Stimulated activated memory B cell treated with anti-CD40 and anti-IgM and Interleukin-4, amounts not matched to agents 10 μg/mL and 1 μg/mL and 100 μg/mL, for 72 hours (primary cell): ENCODE measurements at regions not wholly inside any gene's neighbourhood (a gene's known extent, or its start where the extent isn't known, plus 50 kb on each side); places are given as distances from the start of the nearest gene placed in this dataset.

Source experiments
- ATAC-seq: fragments of 150-1000 bp; cut with Tn5 transposase; 2 replicates; pipeline ENCODE4 v1.10.0; 2021
- H3K27ac Mint-ChIP-seq: one replicate; pipeline ENCODE4 v1.8.0; 2022; ENCODE audit warnings: mild to moderate bottlenecking, mixed read lengths
- H3K27me3 Mint-ChIP-seq: one replicate; pipeline ENCODE4 v1.8.0; 2022; ENCODE audit warnings: mixed read lengths
- H3K36me3 Mint-ChIP-seq: one replicate; pipeline ENCODE4 v1.8.0; 2022; ENCODE audit warnings: mixed read lengths
- H3K4me1 Mint-ChIP-seq: one replicate; pipeline ENCODE4 v1.8.0; 2022; ENCODE audit warnings: mixed read lengths
- H3K4me3 Mint-ChIP-seq: one replicate; pipeline ENCODE4 v1.8.0; 2022; ENCODE audit warnings: mild to moderate bottlenecking, moderate library complexity, mixed read lengths
- H3K9me3 Mint-ChIP-seq: one replicate; pipeline ENCODE4 v1.8.0; 2022; ENCODE audit warnings: mixed read lengths

GRCh38 chr3:72329354-72329753 is 518.9 kb downstream of the SHQ1 start:
- no peak for ATAC-seq
- Mint-ChIP-seq H3K4me3 (no peak overlapping the region), H3K27me3 (peaks cover 29% of the 10 kb centered on the region), H3K36me3 (no peaks in the 10 kb centered on the region), H3K9me3 (peaks cover 10% of the 10 kb centered on the region), H3K27ac (no peak overlapping the region), H3K4me1 (no peaks in the 10 kb centered on the region)

GRCh38 chr3:72328755-72329277 is 519.4 kb downstream of the SHQ1 start:
- Mint-ChIP-seq H3K4me3 (no peak overlapping the region), H3K9me3 (peaks cover 10% of the 10 kb centered on the region), H3K36me3 (no peaks in the 10 kb centered on the region), H3K27ac (no peak overlapping the region), H3K27me3 (peaks cover 28% of the 10 kb centered on the region), H3K4me1 (no peaks in the 10 kb centered on the region)
- no peak for ATAC-seq

- Mint-ChIP-seq H3K9me3 (peaks cover 10% of the 10 kb centered on the region), H3K27ac (no peak overlapping the region), H3K4me3 (no peak overlapping the region), H3K4me1 (no peaks in the 10 kb centered on the region), H3K36me3 (no peaks in the 10 kb centered on the region), H3K27me3 (peaks cover 19% of the 10 kb centered on the region)
- no peak for ATAC-seq
Measured at GRCh38 chr3:72327008-72327407, 521.2 kb downstream of the SHQ1 start.

DNA sequence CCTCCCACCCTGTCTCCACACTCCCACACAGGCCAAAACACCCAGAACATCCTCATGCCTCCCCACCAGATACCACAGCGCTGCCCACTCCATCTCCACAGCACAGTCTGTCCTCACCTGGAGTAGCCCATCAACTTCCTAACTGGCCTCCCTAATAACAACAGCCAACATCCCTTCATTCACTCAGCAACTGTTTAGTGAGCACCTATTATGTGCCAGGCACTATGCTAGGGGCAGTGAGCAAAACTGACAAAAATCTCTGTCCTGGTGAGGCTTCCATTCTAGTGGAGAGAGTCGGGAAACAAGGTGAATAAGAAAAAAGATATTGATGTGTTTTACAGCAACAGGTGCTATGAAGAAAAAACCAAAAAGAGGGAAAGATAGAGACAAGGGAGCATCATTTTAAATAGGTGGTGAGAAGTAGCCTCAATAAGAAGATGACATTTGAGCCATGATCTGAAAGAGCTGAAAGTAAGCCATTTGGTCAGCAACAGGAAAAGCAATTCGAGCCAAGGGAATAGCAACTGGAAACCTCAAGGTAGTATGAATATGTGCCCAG is 523.9 kb downstream of the SHQ1 start:
- H3K27me3 Mint-ChIP-seq: peaks cover 16% of the 10 kb centered on the region
- no peak overlapping the region for H3K4me3 Mint-ChIP-seq
- no peak overlapping the region for H3K27ac Mint-ChIP-seq
- no peaks in the 10 kb centered on the region for H3K36me3 Mint-ChIP-seq
- peaks cover 10% of the 10 kb centered on the region for H3K9me3 Mint-ChIP-seq
- no peaks in the 10 kb centered on the region for H3K4me1 Mint-ChIP-seq
- ATAC-seq: no peak

GRCh38 chr3:72323773-72324172 is 524.5 kb downstream of the SHQ1 start:
- Mint-ChIP-seq H3K27me3 (peaks cover 14% of the 10 kb centered on the region), H3K4me1 (no peaks in the 10 kb centered on the region), H3K36me3 (no peaks in the 10 kb centered on the region), H3K27ac (no peak overlapping the region), H3K9me3 (peaks cover 10% of the 10 kb centered on the region), H3K4me3 (no peak overlapping the region)
- no peak for ATAC-seq

- no peak overlapping the region for H3K27ac Mint-ChIP-seq
Measured at GRCh38 chr3:72322264-72322976, 525.8 kb downstream of the SHQ1 start.

DNA sequence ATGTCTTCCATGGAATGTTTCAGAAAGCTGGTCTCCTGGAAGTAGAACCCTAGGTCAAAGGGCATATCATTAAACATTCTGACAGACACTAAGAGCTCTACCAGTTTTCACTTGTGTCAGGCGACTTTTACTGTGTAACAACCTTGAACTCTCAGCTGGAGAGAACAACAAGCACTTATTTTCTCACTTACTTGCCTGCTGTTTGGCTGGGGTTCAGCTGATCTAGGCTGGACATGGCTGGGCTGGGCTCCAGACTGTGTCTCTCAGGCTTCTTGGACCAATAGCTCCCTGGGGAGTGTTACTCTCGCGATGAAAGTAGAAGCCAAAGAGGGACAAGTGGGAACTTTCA is 527.3 kb downstream of the SHQ1 start:
- no peaks in the 10 kb centered on the region for H3K27me3 Mint-ChIP-seq
- no peak overlapping the region for H3K27ac Mint-ChIP-seq

More at GRCh38 chr3:72322264-72322976, 525.8 kb downstream of the SHQ1 start:
- peaks cover under 1% of the 10 kb centered on the region for H3K27me3 Mint-ChIP-seq
- ATAC-seq: no peak
- H3K4me3 Mint-ChIP-seq: no peak overlapping the region
- H3K9me3 Mint-ChIP-seq: peaks cover 6% of the 10 kb centered on the region
- H3K4me1 Mint-ChIP-seq: no peaks in the 10 kb centered on the region
- H3K36me3 Mint-ChIP-seq: no peaks in the 10 kb centered on the region

DNA sequence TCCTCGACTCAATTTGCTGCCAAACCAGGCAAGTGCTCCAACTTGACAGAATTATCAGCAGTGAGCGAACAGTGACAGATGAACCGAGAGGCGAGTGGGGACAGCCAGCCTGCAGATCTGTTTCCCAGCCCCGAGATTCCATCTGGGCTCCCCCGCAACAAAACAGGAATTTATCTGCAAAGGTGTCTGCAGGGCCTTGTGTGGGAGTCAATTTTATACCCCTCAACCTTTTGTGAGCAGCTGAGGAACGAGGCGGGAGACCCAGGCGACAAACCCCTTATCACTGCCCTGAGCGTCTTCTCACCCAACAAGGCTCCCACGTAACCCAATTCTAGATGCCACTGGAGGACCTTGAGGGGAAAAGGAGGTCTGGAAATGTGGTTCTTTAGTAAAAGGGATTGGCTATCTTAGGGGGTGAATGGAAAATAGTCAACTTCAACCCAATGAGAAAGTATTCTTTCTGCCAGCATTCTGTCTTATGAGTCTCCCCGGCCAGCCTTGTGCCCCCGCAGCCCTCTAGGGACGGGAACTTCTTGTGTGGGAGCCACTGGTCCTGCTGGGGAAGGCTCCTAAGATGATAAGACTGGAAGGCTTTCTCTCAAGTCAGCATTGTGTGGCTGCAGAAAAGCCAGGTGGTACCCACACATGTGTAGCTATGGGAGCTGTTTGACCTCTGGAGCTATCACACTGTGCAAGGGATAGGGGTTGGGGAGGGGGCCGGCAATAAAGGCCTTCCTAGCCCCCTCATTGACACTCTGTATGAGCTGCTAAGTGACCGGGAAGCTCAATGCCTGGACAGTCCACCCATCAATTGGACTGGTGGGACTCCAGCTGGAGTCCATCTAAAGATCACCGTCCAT is 527.9 kb downstream of the SHQ1 start:
- H3K4me3 Mint-ChIP-seq: no peak overlapping the region
- ATAC-seq: no peak
- H3K27me3 Mint-ChIP-seq: no peaks in the 10 kb centered on the region
- no peak overlapping the region for H3K27ac Mint-ChIP-seq
- H3K4me1 Mint-ChIP-seq: no peaks in the 10 kb centered on the region
- no peaks in the 10 kb centered on the region for H3K36me3 Mint-ChIP-seq
- H3K9me3 Mint-ChIP-seq: no peaks in the 10 kb centered on the region

More for the DNA sequence above, 527.3 kb downstream of the SHQ1 start:
- ATAC-seq: no peak
- Mint-ChIP-seq H3K9me3 (no peaks in the 10 kb centered on the region), H3K36me3 (no peaks in the 10 kb centered on the region), H3K4me1 (no peaks in the 10 kb centered on the region), H3K4me3 (no peak overlapping the region)

DNA sequence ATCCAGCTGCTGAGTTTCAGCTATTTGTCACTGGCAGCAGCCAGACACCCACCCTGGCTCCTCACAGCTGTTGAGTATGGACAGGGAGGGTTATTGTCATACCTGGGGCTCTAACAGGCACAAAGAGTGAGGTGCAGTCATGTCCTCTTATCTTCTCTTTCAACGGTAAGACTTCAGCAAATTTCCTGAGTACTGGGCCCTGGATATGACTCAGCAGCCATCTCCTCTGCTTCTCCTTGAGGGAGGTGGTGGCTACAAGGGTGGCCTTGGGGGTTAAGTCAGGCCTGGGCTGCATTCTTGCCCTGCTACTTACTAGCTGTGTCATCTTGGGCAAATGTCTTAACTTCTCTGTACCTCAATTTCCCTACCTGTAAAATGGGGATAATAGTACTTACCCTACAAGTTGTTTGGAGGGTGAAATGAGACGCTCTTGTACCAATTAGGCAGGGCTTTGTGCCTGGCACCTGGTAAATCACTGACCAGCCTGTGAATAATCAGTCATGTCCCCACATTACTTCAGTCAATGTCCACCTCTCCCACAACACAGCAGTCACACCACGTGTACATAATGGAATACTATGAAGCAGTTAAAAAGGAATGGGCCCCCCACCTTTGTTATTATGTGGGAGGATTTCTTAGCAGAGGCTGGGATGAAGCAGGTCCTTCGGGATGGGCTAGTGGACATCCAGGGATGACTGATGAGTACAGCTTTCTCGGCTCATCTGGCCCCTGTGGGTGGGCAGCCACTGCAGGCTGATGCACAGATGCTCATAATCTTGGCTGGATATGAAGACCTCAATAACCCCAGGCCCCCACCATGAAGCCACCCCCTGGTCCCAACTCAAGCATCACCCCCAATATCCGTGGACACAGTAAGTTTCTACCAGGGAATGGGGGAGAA is 528.8 kb downstream of the SHQ1 start:
- Mint-ChIP-seq H3K27ac (no peak overlapping the region), H3K4me3 (no peak overlapping the region), H3K9me3 (no peaks in the 10 kb centered on the region), H3K27me3 (no peaks in the 10 kb centered on the region), H3K4me1 (no peaks in the 10 kb centered on the region), H3K36me3 (no peaks in the 10 kb centered on the region)
- no peak for ATAC-seq

DNA sequence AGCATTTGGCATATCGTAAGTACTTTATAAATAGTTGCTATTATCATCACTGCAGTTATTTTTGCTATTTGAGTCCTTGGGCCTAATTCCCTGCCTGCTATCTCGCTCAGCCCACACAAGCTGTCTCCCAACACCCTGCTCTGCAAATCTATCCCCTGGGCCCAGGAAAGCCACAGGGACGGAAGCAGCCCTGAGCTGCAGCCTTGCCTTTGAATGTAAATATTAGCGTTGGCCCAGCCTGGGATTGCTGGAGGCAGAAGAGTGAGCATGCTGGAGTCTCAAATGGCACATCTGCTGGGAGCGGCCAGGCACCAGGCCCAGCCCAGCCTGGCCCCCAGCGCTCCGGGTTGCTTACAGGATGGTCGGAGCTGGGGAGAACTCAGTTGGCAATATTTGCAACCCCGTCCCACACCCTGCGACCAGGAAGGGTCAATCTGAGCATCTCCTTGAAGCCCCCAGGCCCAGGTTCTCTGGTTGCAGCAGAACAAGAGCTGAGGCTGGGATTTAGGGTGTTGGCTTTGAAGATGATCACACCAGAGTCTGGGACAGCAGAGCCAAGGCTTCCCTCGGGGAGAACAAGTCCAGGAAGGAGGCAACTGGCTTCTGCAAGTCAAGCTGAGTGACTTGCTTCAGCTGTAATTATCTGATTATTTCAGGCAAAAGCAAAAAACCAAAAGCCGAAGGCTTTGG is 529.6 kb downstream of the SHQ1 start:
- no peak for ATAC-seq
- Mint-ChIP-seq H3K9me3 (no peaks in the 10 kb centered on the region), H3K27ac (no peak overlapping the region), H3K27me3 (no peaks in the 10 kb centered on the region), H3K4me1 (peaks cover under 1% of the 10 kb centered on the region), H3K4me3 (no peak overlapping the region), H3K36me3 (no peaks in the 10 kb centered on the region)

- no peak for ATAC-seq
- H3K4me3 Mint-ChIP-seq: no peak overlapping the region
- no peaks in the 10 kb centered on the region for H3K27me3 Mint-ChIP-seq
Measured at GRCh38 chr3:72317491-72317890, 530.8 kb downstream of the SHQ1 start.

DNA sequence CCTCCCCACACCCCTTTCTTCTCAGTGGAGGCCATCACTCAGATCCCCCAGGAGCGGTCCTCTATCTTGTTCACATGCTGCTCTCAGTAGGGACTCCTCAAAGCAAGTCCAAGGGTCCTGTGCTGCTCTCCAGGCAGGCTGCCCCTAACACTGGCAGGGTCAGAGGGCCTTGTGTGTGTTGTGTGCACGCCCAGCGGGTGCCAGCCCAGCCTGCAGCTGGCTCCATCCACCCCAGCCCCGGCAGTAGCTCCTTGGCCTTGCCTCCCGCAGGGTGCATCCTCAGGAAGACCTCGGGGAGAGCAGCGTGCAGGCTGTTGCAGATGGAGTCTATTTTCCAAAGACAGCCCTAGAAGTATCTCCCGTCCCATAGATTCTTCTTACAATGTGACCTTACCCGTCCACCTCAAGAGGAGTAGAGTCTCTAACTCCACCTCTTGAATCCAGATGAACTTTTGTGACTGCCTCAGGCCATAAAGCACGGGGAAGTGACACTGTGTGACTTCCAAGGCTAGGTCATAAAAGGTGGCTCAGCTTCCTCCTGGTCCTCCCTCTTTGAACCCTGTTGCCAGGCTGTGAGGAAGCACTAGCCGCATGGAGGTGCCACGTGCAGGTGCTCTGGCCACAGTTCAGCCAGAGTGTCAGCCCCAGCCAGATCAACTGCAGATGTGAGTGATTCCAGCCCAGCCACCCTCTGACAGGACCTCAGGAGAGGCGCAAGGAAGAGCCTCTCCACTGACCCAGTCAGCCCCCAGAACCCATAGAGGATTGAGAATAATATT is 531.6 kb downstream of the SHQ1 start:
- peak; percentile 24 for ATAC-seq
- H3K36me3 Mint-ChIP-seq: no peaks in the 10 kb centered on the region
- no peak overlapping the region for H3K27ac Mint-ChIP-seq
- H3K27me3 Mint-ChIP-seq: no peaks in the 10 kb centered on the region
- no peaks in the 10 kb centered on the region for H3K9me3 Mint-ChIP-seq
- H3K4me1 Mint-ChIP-seq: peaks cover 8% of the 10 kb centered on the region
- no peak overlapping the region for H3K4me3 Mint-ChIP-seq

More at GRCh38 chr3:72317491-72317890, 530.8 kb downstream of the SHQ1 start:
- Mint-ChIP-seq H3K36me3 (no peaks in the 10 kb centered on the region), H3K4me1 (peaks cover 6% of the 10 kb centered on the region), H3K27ac (no peak overlapping the region), H3K9me3 (no peaks in the 10 kb centered on the region)

GRCh38 chr3:72313308-72313707 is 528.4 kb upstream of the PROK2 start:
- ATAC-seq: no peak
- peaks cover 25% of the 10 kb centered on the region for H3K4me1 Mint-ChIP-seq
- no peaks in the 10 kb centered on the region for H3K9me3 Mint-ChIP-seq
- H3K27me3 Mint-ChIP-seq: no peaks in the 10 kb centered on the region
- no peak overlapping the region for H3K27ac Mint-ChIP-seq
- no peaks in the 10 kb centered on the region for H3K36me3 Mint-ChIP-seq
- no peak overlapping the region for H3K4me3 Mint-ChIP-seq

GRCh38 chr3:72312339-72312738 is 527.4 kb upstream of the PROK2 start:
- no peaks in the 10 kb centered on the region for H3K27me3 Mint-ChIP-seq
- no peak for ATAC-seq
- no peaks in the 10 kb centered on the region for H3K9me3 Mint-ChIP-seq
- H3K27ac Mint-ChIP-seq: no peak overlapping the region
- H3K36me3 Mint-ChIP-seq: no peaks in the 10 kb centered on the region
- H3K4me3 Mint-ChIP-seq: no peak overlapping the region
- H3K4me1 Mint-ChIP-seq: peaks cover 25% of the 10 kb centered on the region
